Activated naive CD4-positive, alpha-beta T cell treated with anti-CD3 and anti-CD28 coated beads for 36 hours (primary cell): ENCODE measurements at regions not wholly inside any gene's neighbourhood (a gene's known extent, or its start where the extent isn't known, plus 50 kb on each side); places are given as distances from the start of the nearest gene placed in this dataset.
"Not testable (repeated sequence)": the region's sequence is repeated elsewhere in the genome, so short reads cannot be mapped to it uniquely, and the experiment has no call there.

Source experiments
- CTCF ChIA-PET: fragments of 350-600 bp; sonication (Branson Sonifier 250); formaldehyde crosslinking; loops from one replicate; lab custom pipeline; 2021; ENCODE audit warnings: antibody characterized with exemption; lab: Charles Lee
- DNase-seq: peaks from one replicate; pipeline ENCODE4 v3.0.0-alpha.2; 2020
- H3K27ac Mint-ChIP-seq: one replicate; pipeline ENCODE4 v1.8.0; 2021; ENCODE audit warnings: mild to moderate bottlenecking, mixed read lengths
- H3K27me3 Mint-ChIP-seq: one replicate; pipeline ENCODE4 v1.8.0; 2021; ENCODE audit warnings: low read depth, mixed read lengths
- H3K36me3 Mint-ChIP-seq: one replicate; pipeline ENCODE4 v1.8.0; 2021; ENCODE audit warnings: low read depth, mixed read lengths
- H3K4me1 Mint-ChIP-seq: one replicate; pipeline ENCODE4 v1.8.0; 2021; ENCODE audit warnings: low read depth, mixed read lengths
- H3K4me3 Mint-ChIP-seq: one replicate; pipeline ENCODE4 v1.8.0; 2021; ENCODE audit warnings: mild to moderate bottlenecking, moderate library complexity, mixed read lengths
- H3K9me3 Mint-ChIP-seq: one replicate; pipeline ENCODE4 v1.8.0; 2021; ENCODE audit warnings: mixed read lengths
- intact Hi-C: fragments of 100-400 bp; cut with micrococcal nuclease; formaldehyde crosslinking; loops from one replicate; pipeline ENCODE4 v1.15.1; 2023

- Mint-ChIP-seq H3K9me3 (peaks cover 21% of the 10 kb centered on the region), H3K27me3 (no peaks in the 10 kb centered on the region), H3K36me3 (no peaks in the 10 kb centered on the region), H3K27ac (no peak overlapping the region), H3K4me3 (no peak overlapping the region), H3K4me1 (no peaks in the 10 kb centered on the region)
- intact Hi-C loops, result no loop called here
- CTCF ChIA-PET, result no interaction called here
- DNase-seq, result no peak
These were observed 105.1 kb upstream of the DIO2 start for GRCh38 chr14:80316441-80316840.

DNA sequence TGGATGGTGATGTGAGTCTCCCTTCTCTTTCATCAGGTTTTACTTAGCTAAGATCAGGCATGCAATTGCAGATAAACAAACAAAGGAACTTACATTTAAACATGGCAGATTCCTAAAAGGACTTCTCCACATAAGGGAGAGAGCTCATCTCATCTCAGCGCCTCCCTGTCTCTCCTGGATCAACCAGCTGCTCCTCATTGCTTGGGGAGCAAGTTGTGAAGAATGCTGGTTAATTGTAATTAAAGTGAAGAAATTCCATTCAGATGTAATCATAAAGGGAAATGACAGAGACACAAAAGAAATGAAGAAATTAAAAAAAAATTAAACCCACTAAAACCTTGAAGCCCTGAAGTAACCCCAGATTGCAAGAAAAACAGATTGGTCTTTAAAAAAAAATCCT is 104.4 kb upstream of the DIO2 start:
- no peak overlapping the region for H3K27ac Mint-ChIP-seq
- CTCF ChIA-PET, result interaction anchor here (0.7 kb wide), 1 partner anchor 640 kb away, joined by 3 read pairs; no protein-coding TSS in a partner anchor
- no peaks in the 10 kb centered on the region for H3K36me3 Mint-ChIP-seq
- H3K27me3 Mint-ChIP-seq, result no peaks in the 10 kb centered on the region
- intact Hi-C loops, result no loop called here
- no peaks in the 10 kb centered on the region for H3K4me1 Mint-ChIP-seq
- no peak for DNase-seq
- peaks cover 18% of the 10 kb centered on the region for H3K9me3 Mint-ChIP-seq
- H3K4me3 Mint-ChIP-seq, result no peak overlapping the region

- H3K27ac Mint-ChIP-seq, result no peak overlapping the region
- H3K27me3 Mint-ChIP-seq, result no peaks in the 10 kb centered on the region
- H3K36me3 Mint-ChIP-seq, result no peaks in the 10 kb centered on the region
- CTCF ChIA-PET, result no interaction called here
- intact Hi-C loops, result no loop called here
- no peak overlapping the region for H3K4me3 Mint-ChIP-seq
- DNase-seq, result no peak
- no peaks in the 10 kb centered on the region for H3K4me1 Mint-ChIP-seq
- H3K9me3 Mint-ChIP-seq, result peaks cover 12% of the 10 kb centered on the region
These were observed 102.5 kb upstream of the DIO2 start for GRCh38 chr14:80313806-80314205.

GRCh38 chr14:80310938-80311750 is 99.8 kb upstream of the DIO2 start:
- no peak for DNase-seq
- intact Hi-C loops, result no loop called here
- H3K27me3 Mint-ChIP-seq, result no peaks in the 10 kb centered on the region
- no peaks in the 10 kb centered on the region for H3K36me3 Mint-ChIP-seq
- H3K9me3 Mint-ChIP-seq, result peaks cover 10% of the 10 kb centered on the region
- no peaks in the 10 kb centered on the region for H3K4me1 Mint-ChIP-seq
- no peak overlapping the region for H3K27ac Mint-ChIP-seq
- no peak overlapping the region for H3K4me3 Mint-ChIP-seq
- CTCF ChIA-PET, result no interaction called here

GRCh38 chr14:80304125-80304766 is 92.9 kb upstream of the DIO2 start:
- Mint-ChIP-seq H3K4me1 (no peaks in the 10 kb centered on the region), H3K36me3 (no peaks in the 10 kb centered on the region), H3K9me3 (peaks cover 4% of the 10 kb centered on the region), H3K27ac (no peak overlapping the region), H3K27me3 (no peaks in the 10 kb centered on the region), H3K4me3 (no peak overlapping the region)
- intact Hi-C loops, result no loop called here
- DNase-seq, result no peak
- CTCF ChIA-PET, result no interaction called here

- Mint-ChIP-seq H3K4me1 (no peaks in the 10 kb centered on the region), H3K27ac (no peak overlapping the region), H3K4me3 (no peak overlapping the region), H3K36me3 (no peaks in the 10 kb centered on the region), H3K27me3 (no peaks in the 10 kb centered on the region), H3K9me3 (peaks cover 2% of the 10 kb centered on the region)
- intact Hi-C loops, result no loop called here
- DNase-seq, result no peak
- CTCF ChIA-PET, result no interaction called here
These were observed 89.0 kb upstream of the DIO2 start for GRCh38 chr14:80300351-80300750.

GRCh38 chr14:80298491-80299017 is 87.2 kb upstream of the DIO2 start:
- Mint-ChIP-seq H3K27ac (no peak overlapping the region), H3K4me1 (no peaks in the 10 kb centered on the region)
- CTCF ChIA-PET, result no interaction called here

GRCh38 chr14:80291101-80291500 is 79.8 kb upstream of the DIO2 start:
- intact Hi-C loops, result no loop called here
- no peak for DNase-seq
- H3K4me1 Mint-ChIP-seq, result no peaks in the 10 kb centered on the region
- H3K9me3 Mint-ChIP-seq, result no peaks in the 10 kb centered on the region
- no peak overlapping the region for H3K4me3 Mint-ChIP-seq
- no peaks in the 10 kb centered on the region for H3K27me3 Mint-ChIP-seq
- no peak overlapping the region for H3K27ac Mint-ChIP-seq
- CTCF ChIA-PET, result no interaction called here
- no peaks in the 10 kb centered on the region for H3K36me3 Mint-ChIP-seq

More at GRCh38 chr14:80298491-80299017, 87.2 kb upstream of the DIO2 start:
- Mint-ChIP-seq H3K27me3 (no peaks in the 10 kb centered on the region), H3K9me3 (peaks cover 2% of the 10 kb centered on the region), H3K36me3 (no peaks in the 10 kb centered on the region), H3K4me3 (no peak overlapping the region)
- no peak for DNase-seq
- intact Hi-C loops, result no loop called here

DNA sequence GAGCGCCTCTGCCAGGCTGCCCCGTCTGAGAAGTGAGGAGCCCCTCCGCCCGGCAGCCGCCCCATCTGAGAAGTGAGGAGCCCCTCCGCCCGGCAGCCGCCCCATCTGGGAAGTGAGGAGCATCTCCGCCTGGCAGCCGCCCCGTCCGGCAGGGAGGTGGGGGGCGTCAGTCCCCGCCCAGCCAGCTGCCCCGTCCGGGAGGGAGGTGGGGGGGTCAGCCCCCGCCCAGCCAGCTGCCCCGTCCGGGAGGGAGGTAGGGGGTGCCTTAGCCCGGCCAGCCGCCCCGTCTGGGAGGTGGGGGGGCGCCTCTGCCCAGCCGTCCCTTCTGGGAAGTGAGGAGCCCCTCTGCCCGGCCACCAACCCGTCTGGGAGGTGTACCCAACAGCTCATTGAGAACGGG is 75.4 kb upstream of the DIO2 start:
- H3K4me3 Mint-ChIP-seq, CTCF ChIA-PET, intact Hi-C loops, H3K36me3 Mint-ChIP-seq, DNase-seq, H3K27me3 Mint-ChIP-seq, H3K4me1 Mint-ChIP-seq, H3K27ac Mint-ChIP-seq, H3K9me3 Mint-ChIP-seq: not testable (repeated sequence)

DNA sequence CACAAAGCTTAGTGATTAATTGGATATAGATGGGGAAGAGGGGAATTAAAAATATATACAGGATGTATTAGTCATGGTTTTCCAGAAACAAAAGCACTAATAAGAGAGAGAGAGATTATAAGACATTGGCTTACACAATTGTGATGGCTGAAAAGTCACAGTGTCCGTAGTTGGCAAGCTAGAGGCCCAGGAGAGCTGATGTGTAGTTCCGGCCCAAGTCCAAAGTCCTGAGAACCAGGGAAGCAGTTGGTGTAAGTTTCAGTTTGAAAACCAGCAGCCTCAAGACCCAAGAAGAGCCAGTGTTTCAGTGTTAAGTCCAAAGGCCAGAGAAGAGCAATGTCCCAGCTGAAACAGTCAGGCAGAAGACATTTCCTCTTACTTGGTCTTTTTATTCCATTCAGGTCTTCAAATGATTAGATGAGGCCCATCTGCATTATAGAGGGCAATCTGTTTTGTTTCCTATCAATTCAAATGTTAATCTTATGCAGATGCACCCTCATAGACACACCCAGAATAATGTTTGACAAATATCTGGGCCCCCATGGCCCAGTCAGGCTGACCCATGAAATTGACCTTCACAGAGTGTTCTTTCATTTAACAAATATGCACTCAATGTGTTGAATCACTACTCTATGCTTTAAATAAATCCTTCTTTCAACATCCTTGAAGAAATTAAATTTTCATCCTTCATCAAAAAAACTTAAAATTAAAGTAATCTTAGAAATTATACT is 67.2 kb upstream of the DIO2 start:
- no peaks in the 10 kb centered on the region for H3K27me3 Mint-ChIP-seq
- H3K4me3 Mint-ChIP-seq, result no peak overlapping the region
- CTCF ChIA-PET, result no interaction called here
- no peaks in the 10 kb centered on the region for H3K4me1 Mint-ChIP-seq
- H3K27ac Mint-ChIP-seq, result no peak overlapping the region
- no peaks in the 10 kb centered on the region for H3K36me3 Mint-ChIP-seq
- DNase-seq, result no peak
- H3K9me3 Mint-ChIP-seq, result no peaks in the 10 kb centered on the region
- intact Hi-C loops, result no loop called here

DNA sequence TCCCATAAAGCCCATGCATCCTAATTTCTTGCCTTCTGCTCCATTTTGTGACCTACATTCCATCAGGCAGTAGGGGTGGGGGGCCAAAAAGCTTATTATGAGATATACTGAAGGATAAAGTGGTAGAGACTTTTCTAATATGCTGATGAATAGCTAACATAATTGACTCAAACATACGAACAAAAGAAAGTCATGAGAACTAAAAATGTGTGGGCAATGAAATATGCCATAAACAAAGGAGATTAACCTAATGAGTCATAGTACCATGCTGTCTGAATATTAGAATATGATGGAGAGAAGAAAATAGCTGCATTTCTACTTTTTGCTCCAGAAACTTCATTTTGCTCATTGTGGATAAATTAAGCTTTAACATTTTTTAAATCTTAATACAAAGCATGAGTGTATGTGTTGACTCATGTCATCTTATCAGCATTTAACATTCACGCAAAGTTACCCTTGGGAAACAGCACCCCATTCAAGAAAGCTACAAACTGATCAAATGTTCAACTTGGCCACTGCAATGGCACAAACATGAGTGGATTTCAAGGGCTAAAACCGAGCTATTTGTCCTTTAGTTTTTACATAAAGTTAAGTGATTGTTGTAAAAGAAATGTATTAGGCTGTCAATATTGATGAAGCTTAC is 64.0 kb upstream of the DIO2 start:
- no peaks in the 10 kb centered on the region for H3K27me3 Mint-ChIP-seq
- H3K36me3 Mint-ChIP-seq, result no peaks in the 10 kb centered on the region
- H3K4me1 Mint-ChIP-seq, result no peaks in the 10 kb centered on the region
- DNase-seq, result no peak
- CTCF ChIA-PET, result no interaction called here
- H3K4me3 Mint-ChIP-seq, result no peak overlapping the region
- H3K27ac Mint-ChIP-seq, result no peak overlapping the region
- H3K9me3 Mint-ChIP-seq, result no peaks in the 10 kb centered on the region
- intact Hi-C loops, result no loop called here

DNA sequence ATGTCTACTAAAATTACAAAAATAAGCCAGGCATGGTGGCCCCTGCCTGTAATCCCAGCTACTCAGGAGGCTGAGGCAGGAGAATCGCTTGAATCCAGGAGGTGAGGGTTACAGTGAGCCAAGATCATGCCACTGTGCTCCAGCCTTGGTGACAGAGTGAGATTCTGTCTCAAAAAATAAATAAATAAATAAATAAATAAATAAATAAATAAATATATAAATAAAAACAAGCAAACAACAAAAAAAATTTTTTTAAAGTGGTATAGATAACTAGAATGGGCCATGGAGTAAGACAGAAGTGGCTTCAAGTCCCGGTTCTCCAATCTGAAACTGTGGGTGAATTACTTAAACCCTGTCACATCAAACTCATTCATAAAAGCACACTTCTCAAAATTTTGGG is 63.0 kb upstream of the DIO2 start:
- intact Hi-C loops, H3K27me3 Mint-ChIP-seq, DNase-seq, CTCF ChIA-PET, H3K9me3 Mint-ChIP-seq, H3K27ac Mint-ChIP-seq, H3K4me1 Mint-ChIP-seq, H3K36me3 Mint-ChIP-seq, H3K4me3 Mint-ChIP-seq: not testable (repeated sequence)
